ENCODE measurements at regions not wholly inside any gene's neighbourhood (a gene's known extent, or its start where the extent isn't known, plus 50 kb on each side); places are given as distances from the start of the nearest gene placed in this dataset.

DNA sequence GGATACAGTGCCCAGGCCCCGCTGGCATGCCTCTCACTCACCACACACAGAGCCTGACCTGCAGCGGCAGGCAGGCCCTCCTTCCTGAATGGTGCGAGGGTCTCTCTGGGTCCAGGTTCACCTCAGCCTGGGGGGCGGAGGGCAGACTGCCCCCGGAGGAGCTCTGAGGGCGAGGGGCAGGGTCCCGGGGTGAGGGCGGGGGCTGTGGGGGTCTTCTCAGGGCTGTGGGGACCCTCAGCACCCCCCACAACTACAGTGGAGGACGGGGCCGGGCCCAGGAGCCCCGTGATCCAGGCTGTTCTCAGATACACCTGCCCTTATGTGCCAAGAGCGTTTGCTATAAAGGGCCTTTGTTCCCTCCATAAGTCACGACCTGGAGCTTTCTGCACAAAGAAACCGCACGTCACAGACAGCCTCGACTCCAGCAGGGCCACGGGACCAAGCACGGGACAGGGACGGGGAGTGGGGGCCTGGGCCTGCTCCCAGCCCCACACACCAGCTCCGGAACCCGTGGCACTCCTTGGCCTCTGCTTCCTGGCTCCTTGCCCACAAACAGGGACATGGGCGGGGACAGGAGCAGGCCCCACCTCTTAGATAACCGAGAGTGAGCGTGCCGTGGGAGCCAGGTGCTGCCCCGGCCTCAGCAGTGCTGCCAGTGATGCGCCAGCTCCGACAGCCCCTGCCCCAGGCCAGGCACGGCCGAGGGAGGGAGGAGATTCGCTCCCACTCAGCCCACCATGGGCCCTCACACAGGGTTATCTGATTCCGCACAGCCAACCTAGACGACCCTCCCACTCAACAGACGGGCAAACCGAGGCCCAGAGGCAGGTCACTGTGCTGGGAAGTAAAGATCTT, 101.9 kb downstream of the RFLNA start:
- TF ChIP-seq, protein P1, sequence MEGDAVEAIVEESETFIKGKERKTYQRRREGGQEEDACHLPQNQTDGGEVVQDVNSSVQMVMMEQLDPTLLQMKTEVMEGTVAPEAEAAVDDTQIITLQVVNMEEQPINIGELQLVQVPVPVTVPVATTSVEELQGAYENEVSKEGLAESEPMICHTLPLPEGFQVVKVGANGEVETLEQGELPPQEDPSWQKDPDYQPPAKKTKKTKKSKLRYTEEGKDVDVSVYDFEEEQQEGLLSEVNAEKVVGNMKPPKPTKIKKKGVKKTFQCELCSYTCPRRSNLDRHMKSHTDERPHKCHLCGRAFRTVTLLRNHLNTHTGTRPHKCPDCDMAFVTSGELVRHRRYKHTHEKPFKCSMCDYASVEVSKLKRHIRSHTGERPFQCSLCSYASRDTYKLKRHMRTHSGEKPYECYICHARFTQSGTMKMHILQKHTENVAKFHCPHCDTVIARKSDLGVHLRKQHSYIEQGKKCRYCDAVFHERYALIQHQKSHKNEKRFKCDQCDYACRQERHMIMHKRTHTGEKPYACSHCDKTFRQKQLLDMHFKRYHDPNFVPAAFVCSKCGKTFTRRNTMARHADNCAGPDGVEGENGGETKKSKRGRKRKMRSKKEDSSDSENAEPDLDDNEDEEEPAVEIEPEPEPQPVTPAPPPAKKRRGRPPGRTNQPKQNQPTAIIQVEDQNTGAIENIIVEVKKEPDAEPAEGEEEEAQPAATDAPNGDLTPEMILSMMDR (IDR thresholded peaks at IDR 0.05), result no peak
- no peak for TF ChIP-seq POLR2A (IDR thresholded peaks at IDR 0.05)
